Thoracic aorta (tissue), 2 donors: ENCODE measurements at regions not wholly inside any gene's neighbourhood (a gene's known extent, or its start where the extent isn't known, plus 50 kb on each side); places are given as distances from the start of the nearest gene placed in this dataset.

ENCODE experiments used
- ATAC-seq: fragments of 150-250 bp; one replicate; pipeline ENCODE4 v1.8.0; 2017; ENCODE audit warnings: low read depth; ENCODE audit not compliant: insufficient number of reproducible peaks, low FRiP score
- DNase-seq: peaks from one replicate; pipeline ENCODE4 v3.0.0-alpha.2; 2020; ENCODE audit warnings: low spot score
- H3K27ac ChIP-seq, 2 donors: fragments of 200-600 bp; sonication (generic); 1 replicate in 1 of 2; 2 replicates in 1 of 2; pipeline ENCODE4 v1.5.1; 2016; ENCODE audit warnings: mild to moderate bottlenecking in 2 of 2, moderate library complexity in 2 of 2
- H3K27me3 ChIP-seq: fragments of 200-600 bp; sonication (generic); replicated peaks from 2 replicates; pipeline ENCODE4 v1.6.0; 2016; ENCODE audit warnings: mild to moderate bottlenecking; ENCODE audit not compliant: insufficient read depth
- H3K36me3 ChIP-seq: fragments of 200-600 bp; sonication (generic); one replicate; pipeline ENCODE4 v1.5.1; 2016
- H3K4me1 ChIP-seq, 2 donors: fragments of 200-600 bp; sonication (generic); 1 replicate in 1 of 2; 2 replicates in 1 of 2; pipeline versions ENCODE4 v1.5.1 to v1.6.0; 2016; ENCODE audit warnings: low read depth in 2 of 2, mild to moderate bottlenecking in 1 of 2; ENCODE audit not compliant: control insufficient read depth in 1 of 2
- H3K4me3 ChIP-seq: fragments of 200-600 bp; sonication (generic); 2 replicates; pipeline ENCODE4 v1.5.1; 2016; ENCODE audit warnings: mild to moderate bottlenecking
- H3K9me3 ChIP-seq: fragments of 200-600 bp; sonication (generic); 2 replicates; pipeline ENCODE4 v1.5.1; 2016
- CTCF ChIP-seq: fragments of 200-600 bp; sonication (generic); IDR thresholded peaks from one replicate; pipeline ENCODE4 v1.5.1; 2019; ENCODE audit warnings: antibody characterized with exemption

GRCh38 chr2:145416640-145417039 lies 896.7 kb upstream of the ZEB2 start:
- Histone ChIP-seq H3K27me3 (no peaks in the 10 kb centered on the region), H3K27ac (no peak overlapping the region), H3K9me3 (no peaks in the 10 kb centered on the region), H3K36me3 (no peaks in the 10 kb centered on the region), H3K4me1 (no peaks in the 10 kb centered on the region), H3K4me3 (no peak overlapping the region)
- ATAC-seq (no peak), DNase-seq (no peak)
- TF ChIP-seq CTCF, result no peak

GRCh38 chr2:145415151-145415550 lies 895.2 kb upstream of the ZEB2 start:
- H3K27me3 ChIP-seq, result no peaks in the 10 kb centered on the region
- no peaks in the 10 kb centered on the region for H3K4me1 ChIP-seq
- H3K27ac ChIP-seq, result no peak overlapping the region
- no peak overlapping the region for H3K4me3 ChIP-seq
- TF ChIP-seq CTCF, result no peak
- ATAC-seq (no peak), DNase-seq (no peak)
- no peaks in the 10 kb centered on the region for H3K36me3 ChIP-seq
- H3K9me3 ChIP-seq, result no peaks in the 10 kb centered on the region

- DNase-seq, result no peak
- Histone ChIP-seq H3K4me3 (no peak overlapping the region), H3K9me3 (no peaks in the 10 kb centered on the region), H3K4me1 (no peaks in the 10 kb centered on the region), H3K27me3 (no peaks in the 10 kb centered on the region), H3K27ac (no peak overlapping the region), H3K36me3 (no peaks in the 10 kb centered on the region)
- ATAC-seq, result no peak
- no peak for TF ChIP-seq CTCF
These were observed 893.5 kb upstream of the ZEB2 start for GRCh38 chr2:145413261-145414030.

- H3K4me3 ChIP-seq, result no peak overlapping the region
- no peaks in the 10 kb centered on the region for H3K9me3 ChIP-seq
- no peaks in the 10 kb centered on the region for H3K4me1 ChIP-seq
- TF ChIP-seq CTCF, result no peak
- no peak for ATAC-seq
- DNase-seq, result no peak
- no peaks in the 10 kb centered on the region for H3K27me3 ChIP-seq
- H3K27ac ChIP-seq, result no peak overlapping the region
- no peaks in the 10 kb centered on the region for H3K36me3 ChIP-seq
These were observed 892.2 kb upstream of the ZEB2 start for GRCh38 chr2:145412155-145412554.

GRCh38 chr2:145411493-145411892 lies 891.6 kb upstream of the ZEB2 start:
- no peaks in the 10 kb centered on the region for H3K27me3 ChIP-seq
- H3K4me1 ChIP-seq, result no peaks in the 10 kb centered on the region
- no peak for DNase-seq
- H3K36me3 ChIP-seq, result no peaks in the 10 kb centered on the region
- H3K4me3 ChIP-seq, result no peak overlapping the region
- ATAC-seq, result no peak
- no peaks in the 10 kb centered on the region for H3K9me3 ChIP-seq
- no peak for TF ChIP-seq CTCF
- no peak overlapping the region for H3K27ac ChIP-seq
